ENCODE measurements at regions not wholly inside any gene's neighbourhood (a gene's known extent, or its start where the extent isn't known, plus 50 kb on each side); places are given as distances from the start of the nearest gene placed in this dataset.

DNA sequence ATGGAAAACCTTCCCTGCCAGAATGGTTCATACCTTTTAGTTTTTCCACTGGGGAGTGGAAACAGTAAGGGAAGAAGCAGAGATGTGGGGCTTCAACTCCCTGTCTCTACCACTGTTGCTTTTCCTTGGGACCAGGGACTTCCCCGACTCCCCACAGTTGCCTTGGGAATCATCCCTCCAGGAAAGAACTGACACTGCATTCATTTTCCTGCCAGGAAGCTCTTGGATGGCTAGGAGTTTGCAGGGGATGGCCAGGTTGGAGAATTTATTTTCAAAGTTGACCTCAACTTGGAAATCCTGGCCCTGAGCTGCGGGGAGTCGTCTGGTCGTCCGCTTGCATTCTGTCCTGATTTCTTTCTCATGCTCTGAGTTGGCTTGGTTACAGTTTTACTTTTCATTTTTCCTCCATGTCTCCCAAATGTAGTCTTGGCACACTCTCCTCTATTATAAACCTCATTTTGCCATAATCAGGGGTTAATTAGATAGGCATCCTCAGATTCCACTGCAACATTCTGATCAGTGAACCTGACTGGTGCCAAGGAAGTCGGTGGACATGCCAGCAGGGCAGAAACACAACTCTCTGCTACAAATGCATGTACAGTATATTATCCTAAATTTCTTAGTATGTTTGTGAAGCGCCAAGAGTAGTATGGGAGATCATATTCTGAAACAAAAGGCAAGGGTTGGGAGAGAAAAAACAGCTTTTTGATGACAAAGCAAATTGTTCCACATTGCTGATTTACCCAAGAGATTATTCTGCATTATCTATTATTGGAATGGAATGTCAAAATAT, 220.5 kb upstream of the XYLT1 start:
- H3K9me3 ChIP-seq (ENCODE audit: low read length), result no peaks in the 10 kb centered on the region
- no peaks in the 10 kb centered on the region for H4K20me1 ChIP-seq (ENCODE audit: insufficient read depth, low read length)
- no peaks in the 10 kb centered on the region for H3K79me2 ChIP-seq (ENCODE audit: insufficient read depth, low read depth, low read length)
- POLR2A ChIA-PET, result no interaction called here
- H3K4me1 ChIP-seq (ENCODE audit: insufficient read depth, low read length, poor library complexity, severe bottlenecking), result no peaks in the 10 kb centered on the region
- H3K4me2 ChIP-seq (ENCODE audit: low read length), result no peak overlapping the region
- no peaks in the 10 kb centered on the region for H3K9me2 ChIP-seq (ENCODE audit: insufficient read depth, low read length)
- H3K27ac ChIP-seq (ENCODE audit: low read depth, low read length, poor library complexity, severe bottlenecking), result no peak overlapping the region
- intact Hi-C loops (cut with micrococcal nuclease; ENCODE audit: unreplicated experiment), result no loop called here
- no peak overlapping the region for H3K4me3 ChIP-seq (ENCODE audit: low read depth, low read length, poor library complexity, severe bottlenecking)
- no peaks in the 10 kb centered on the region for H3K36me3 ChIP-seq (ENCODE audit: insufficient read depth, low read length)
- no peak for DNase-seq (ENCODE audit: low spot score)
- no peak overlapping the region for H2AFZ ChIP-seq (ENCODE audit: low read length)
- CTCF ChIA-PET (ENCODE audit: unreplicated experiment), result no interaction called here
- TF ChIP-seq, protein P1, sequence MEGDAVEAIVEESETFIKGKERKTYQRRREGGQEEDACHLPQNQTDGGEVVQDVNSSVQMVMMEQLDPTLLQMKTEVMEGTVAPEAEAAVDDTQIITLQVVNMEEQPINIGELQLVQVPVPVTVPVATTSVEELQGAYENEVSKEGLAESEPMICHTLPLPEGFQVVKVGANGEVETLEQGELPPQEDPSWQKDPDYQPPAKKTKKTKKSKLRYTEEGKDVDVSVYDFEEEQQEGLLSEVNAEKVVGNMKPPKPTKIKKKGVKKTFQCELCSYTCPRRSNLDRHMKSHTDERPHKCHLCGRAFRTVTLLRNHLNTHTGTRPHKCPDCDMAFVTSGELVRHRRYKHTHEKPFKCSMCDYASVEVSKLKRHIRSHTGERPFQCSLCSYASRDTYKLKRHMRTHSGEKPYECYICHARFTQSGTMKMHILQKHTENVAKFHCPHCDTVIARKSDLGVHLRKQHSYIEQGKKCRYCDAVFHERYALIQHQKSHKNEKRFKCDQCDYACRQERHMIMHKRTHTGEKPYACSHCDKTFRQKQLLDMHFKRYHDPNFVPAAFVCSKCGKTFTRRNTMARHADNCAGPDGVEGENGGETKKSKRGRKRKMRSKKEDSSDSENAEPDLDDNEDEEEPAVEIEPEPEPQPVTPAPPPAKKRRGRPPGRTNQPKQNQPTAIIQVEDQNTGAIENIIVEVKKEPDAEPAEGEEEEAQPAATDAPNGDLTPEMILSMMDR (conservative IDR thresholded peaks at IDR 0.05; ENCODE audit: low read length), result no peak
- TF ChIP-seq EZH2phosphoT487 (IDR thresholded peaks at IDR 0.05; ENCODE audit: borderline replicate concordance, low read depth, low read length), result no peak
- no TSS peak for BruUV-seq (replicated peaks)

DNA sequence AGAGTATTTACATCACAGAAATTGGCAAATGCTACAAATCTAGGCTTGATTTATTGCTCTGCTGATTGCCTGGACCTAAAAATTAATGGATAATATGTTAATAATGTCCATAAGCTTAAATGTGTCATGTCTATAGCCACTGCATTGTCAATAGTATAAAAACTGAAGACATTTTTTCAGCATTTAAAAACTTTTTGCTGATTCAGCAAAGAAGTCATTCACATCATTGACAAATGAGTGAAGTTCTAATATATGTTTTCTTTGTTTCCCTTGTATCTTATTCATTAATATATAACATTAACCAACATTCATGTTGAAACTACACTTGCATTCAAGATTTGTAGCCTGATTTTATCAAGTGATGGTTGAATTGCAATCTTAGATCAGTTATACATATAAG, 214.7 kb upstream of the XYLT1 start:
- Histone ChIP-seq H2AFZ (ENCODE audit: low read length) (no peak overlapping the region), H3K36me3 (ENCODE audit: insufficient read depth, low read length) (no peaks in the 10 kb centered on the region), H3K9me2 (ENCODE audit: insufficient read depth, low read length) (no peaks in the 10 kb centered on the region), H3K79me2 (ENCODE audit: insufficient read depth, low read depth, low read length) (no peaks in the 10 kb centered on the region), H3K4me1 (ENCODE audit: insufficient read depth, low read length, poor library complexity, severe bottlenecking) (no peaks in the 10 kb centered on the region), H3K4me3 (ENCODE audit: low read depth, low read length, poor library complexity, severe bottlenecking) (no peak overlapping the region), H3K27ac (ENCODE audit: low read depth, low read length, poor library complexity, severe bottlenecking) (no peak overlapping the region), H3K4me2 (ENCODE audit: low read length) (no peak overlapping the region), H3K9me3 (ENCODE audit: low read length) (no peaks in the 10 kb centered on the region), H4K20me1 (ENCODE audit: insufficient read depth, low read length) (no peaks in the 10 kb centered on the region)
- ChIA-PET POLR2A (no interaction called here), CTCF (ENCODE audit: unreplicated experiment) (no interaction called here)
- intact Hi-C loops (cut with micrococcal nuclease; ENCODE audit: unreplicated experiment), result no loop called here
- TF ChIP-seq, protein P1 (conservative IDR thresholded peaks at IDR 0.05; ENCODE audit: low read length), result no peak
- no peak for TF ChIP-seq EZH2phosphoT487 (IDR thresholded peaks at IDR 0.05; ENCODE audit: borderline replicate concordance, low read depth, low read length)
- no TSS peak for BruUV-seq (replicated peaks)
- no peak for DNase-seq (ENCODE audit: low spot score)

DNA sequence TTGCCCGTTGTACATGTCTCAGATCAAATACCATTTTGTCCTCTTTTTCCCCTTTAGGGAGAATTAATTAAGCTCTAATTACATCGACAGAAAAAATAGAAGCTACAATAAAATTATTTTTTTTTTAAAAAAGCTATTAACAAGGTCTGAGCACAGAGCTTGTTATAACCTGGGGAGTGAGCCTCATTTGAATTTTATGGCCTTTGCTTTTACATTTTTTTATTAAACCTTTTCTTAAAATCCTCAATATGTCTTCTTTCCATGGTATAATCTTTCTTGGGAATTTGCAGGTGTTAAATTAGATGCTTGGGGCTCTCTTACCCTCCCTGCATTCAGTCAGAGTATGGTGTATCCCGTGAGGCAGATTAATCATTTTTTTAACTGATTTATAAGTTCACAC, 212.5 kb upstream of the XYLT1 start:
- no TSS peak for BruUV-seq (replicated peaks)
- no peak for DNase-seq (ENCODE audit: low spot score)
- no peaks in the 10 kb centered on the region for H4K20me1 ChIP-seq (ENCODE audit: insufficient read depth, low read length)
- CTCF ChIA-PET (ENCODE audit: unreplicated experiment), result no interaction called here
- no peak overlapping the region for H3K4me3 ChIP-seq (ENCODE audit: low read depth, low read length, poor library complexity, severe bottlenecking)
- H3K27ac ChIP-seq (ENCODE audit: low read depth, low read length, poor library complexity, severe bottlenecking), result no peak overlapping the region
- H3K79me2 ChIP-seq (ENCODE audit: insufficient read depth, low read depth, low read length), result no peaks in the 10 kb centered on the region
- no peak for TF ChIP-seq EZH2phosphoT487 (IDR thresholded peaks at IDR 0.05; ENCODE audit: borderline replicate concordance, low read depth, low read length)
- TF ChIP-seq, protein P1 (conservative IDR thresholded peaks at IDR 0.05; ENCODE audit: low read length), result no peak
- no peak overlapping the region for H2AFZ ChIP-seq (ENCODE audit: low read length)
- H3K4me1 ChIP-seq (ENCODE audit: insufficient read depth, low read length, poor library complexity, severe bottlenecking), result no peaks in the 10 kb centered on the region
- intact Hi-C loops (cut with micrococcal nuclease; ENCODE audit: unreplicated experiment), result no loop called here
- no peaks in the 10 kb centered on the region for H3K9me2 ChIP-seq (ENCODE audit: insufficient read depth, low read length)
- H3K36me3 ChIP-seq (ENCODE audit: insufficient read depth, low read length), result no peaks in the 10 kb centered on the region
- H3K4me2 ChIP-seq (ENCODE audit: low read length), result no peak overlapping the region
- H3K9me3 ChIP-seq (ENCODE audit: low read length), result no peaks in the 10 kb centered on the region
- POLR2A ChIA-PET, result interaction anchor here (0.9 kb wide), 1 partner anchor 18 kb away, joined by 3 read pairs; no protein-coding TSS in a partner anchor
